ENCODE measurements at regions not wholly inside any gene's neighbourhood (a gene's known extent, or its start where the extent isn't known, plus 50 kb on each side); places are given as distances from the start of the nearest gene placed in this dataset.

- H3K4me1 ChIP-seq (ENCODE audit: control insufficient read depth in 2 of 2, insufficient read depth in 2 of 2, low read length in 2 of 2), result no peaks in the 10 kb centered on the region
- no peaks in the 10 kb centered on the region for H3K27me3 ChIP-seq (ENCODE audit: control insufficient read depth in 2 of 2, insufficient read depth in 2 of 2, low read length in 2 of 2)
- H3K9me3 ChIP-seq (ENCODE audit: control insufficient read depth in 2 of 2, low read length in 2 of 2), result no peaks in the 10 kb centered on the region
- no peaks in the 10 kb centered on the region for H3K36me3 ChIP-seq (ENCODE audit: control insufficient read depth in 2 of 2, insufficient read depth in 2 of 2, low read length in 2 of 2)
- H3K9ac ChIP-seq (ENCODE audit: low read depth in 1 of 2, low read length in 2 of 2), result no peak overlapping the region
- H3K4me3 ChIP-seq (ENCODE audit: low read length in 2 of 2), result no peak overlapping the region
- H3K27ac ChIP-seq (ENCODE audit: low read depth in 2 of 2, low read length in 2 of 2), result no peak overlapping the region
These were observed 121.1 kb upstream of the RHOBTB1 start for GRCh38 chr10:61065051-61065450.

- Histone ChIP-seq H3K27ac (ENCODE audit: low read depth in 2 of 2, low read length in 2 of 2) (no peak overlapping the region), H3K36me3 (ENCODE audit: control insufficient read depth in 2 of 2, insufficient read depth in 2 of 2, low read length in 2 of 2) (no peaks in the 10 kb centered on the region), H3K4me3 (ENCODE audit: low read length in 2 of 2) (no peak overlapping the region), H3K4me1 (ENCODE audit: control insufficient read depth in 2 of 2, insufficient read depth in 2 of 2, low read length in 2 of 2) (no peaks in the 10 kb centered on the region), H3K9me3 (ENCODE audit: control insufficient read depth in 2 of 2, low read length in 2 of 2) (no peaks in the 10 kb centered on the region), H3K9ac (ENCODE audit: low read depth in 1 of 2, low read length in 2 of 2) (no peak overlapping the region), H3K27me3 (ENCODE audit: control insufficient read depth in 2 of 2, insufficient read depth in 2 of 2, low read length in 2 of 2) (no peaks in the 10 kb centered on the region)
These were observed 120.4 kb upstream of the RHOBTB1 start for GRCh38 chr10:61064356-61064755.

GRCh38 chr10:61063901-61064300 lies 119.9 kb upstream of the RHOBTB1 start:
- H3K4me1 ChIP-seq (ENCODE audit: control insufficient read depth in 2 of 2, insufficient read depth in 2 of 2, low read length in 2 of 2), result no peaks in the 10 kb centered on the region
- no peaks in the 10 kb centered on the region for H3K9me3 ChIP-seq (ENCODE audit: control insufficient read depth in 2 of 2, low read length in 2 of 2)
- H3K27ac ChIP-seq (ENCODE audit: low read depth in 2 of 2, low read length in 2 of 2), result no peak overlapping the region
- no peaks in the 10 kb centered on the region for H3K27me3 ChIP-seq (ENCODE audit: control insufficient read depth in 2 of 2, insufficient read depth in 2 of 2, low read length in 2 of 2)
- H3K9ac ChIP-seq (ENCODE audit: low read depth in 1 of 2, low read length in 2 of 2), result no peak overlapping the region
- H3K36me3 ChIP-seq (ENCODE audit: control insufficient read depth in 2 of 2, insufficient read depth in 2 of 2, low read length in 2 of 2), result no peaks in the 10 kb centered on the region
- no peak overlapping the region for H3K4me3 ChIP-seq (ENCODE audit: low read length in 2 of 2)

- Histone ChIP-seq H3K36me3 (ENCODE audit: control insufficient read depth in 2 of 2, insufficient read depth in 2 of 2, low read length in 2 of 2) (no peaks in the 10 kb centered on the region), H3K4me3 (ENCODE audit: low read length in 2 of 2) (no peak overlapping the region), H3K9me3 (ENCODE audit: control insufficient read depth in 2 of 2, low read length in 2 of 2) (no peaks in the 10 kb centered on the region), H3K4me1 (ENCODE audit: control insufficient read depth in 2 of 2, insufficient read depth in 2 of 2, low read length in 2 of 2) (no peaks in the 10 kb centered on the region), H3K9ac (ENCODE audit: low read depth in 1 of 2, low read length in 2 of 2) (no peak overlapping the region), H3K27ac (ENCODE audit: low read depth in 2 of 2, low read length in 2 of 2) (no peak overlapping the region), H3K27me3 (ENCODE audit: control insufficient read depth in 2 of 2, insufficient read depth in 2 of 2, low read length in 2 of 2) (no peaks in the 10 kb centered on the region)
These were observed 119.0 kb upstream of the RHOBTB1 start for GRCh38 chr10:61063034-61063433.

- no peak overlapping the region for H3K4me3 ChIP-seq (ENCODE audit: low read length in 2 of 2)
- no peaks in the 10 kb centered on the region for H3K27me3 ChIP-seq (ENCODE audit: control insufficient read depth in 2 of 2, insufficient read depth in 2 of 2, low read length in 2 of 2)
- H3K4me1 ChIP-seq (ENCODE audit: control insufficient read depth in 2 of 2, insufficient read depth in 2 of 2, low read length in 2 of 2), result no peaks in the 10 kb centered on the region
- H3K36me3 ChIP-seq (ENCODE audit: control insufficient read depth in 2 of 2, insufficient read depth in 2 of 2, low read length in 2 of 2), result no peaks in the 10 kb centered on the region
- no peak overlapping the region for H3K9ac ChIP-seq (ENCODE audit: low read depth in 1 of 2, low read length in 2 of 2)
- no peak overlapping the region for H3K27ac ChIP-seq (ENCODE audit: low read depth in 2 of 2, low read length in 2 of 2)
- H3K9me3 ChIP-seq (ENCODE audit: control insufficient read depth in 2 of 2, low read length in 2 of 2), result no peaks in the 10 kb centered on the region
These were observed 118.0 kb upstream of the RHOBTB1 start for GRCh38 chr10:61061923-61062504.

- no peaks in the 10 kb centered on the region for H3K27me3 ChIP-seq (ENCODE audit: control insufficient read depth in 2 of 2, insufficient read depth in 2 of 2, low read length in 2 of 2)
- no peaks in the 10 kb centered on the region for H3K9me3 ChIP-seq (ENCODE audit: control insufficient read depth in 2 of 2, low read length in 2 of 2)
- no peaks in the 10 kb centered on the region for H3K36me3 ChIP-seq (ENCODE audit: control insufficient read depth in 2 of 2, insufficient read depth in 2 of 2, low read length in 2 of 2)
- no peak overlapping the region for H3K4me3 ChIP-seq (ENCODE audit: low read length in 2 of 2)
- no peaks in the 10 kb centered on the region for H3K4me1 ChIP-seq (ENCODE audit: control insufficient read depth in 2 of 2, insufficient read depth in 2 of 2, low read length in 2 of 2)
- no peak overlapping the region for H3K9ac ChIP-seq (ENCODE audit: low read depth in 1 of 2, low read length in 2 of 2)
- no peak overlapping the region for H3K27ac ChIP-seq (ENCODE audit: low read depth in 2 of 2, low read length in 2 of 2)
These were observed 115.7 kb upstream of the RHOBTB1 start for GRCh38 chr10:61059636-61060035.

DNA sequence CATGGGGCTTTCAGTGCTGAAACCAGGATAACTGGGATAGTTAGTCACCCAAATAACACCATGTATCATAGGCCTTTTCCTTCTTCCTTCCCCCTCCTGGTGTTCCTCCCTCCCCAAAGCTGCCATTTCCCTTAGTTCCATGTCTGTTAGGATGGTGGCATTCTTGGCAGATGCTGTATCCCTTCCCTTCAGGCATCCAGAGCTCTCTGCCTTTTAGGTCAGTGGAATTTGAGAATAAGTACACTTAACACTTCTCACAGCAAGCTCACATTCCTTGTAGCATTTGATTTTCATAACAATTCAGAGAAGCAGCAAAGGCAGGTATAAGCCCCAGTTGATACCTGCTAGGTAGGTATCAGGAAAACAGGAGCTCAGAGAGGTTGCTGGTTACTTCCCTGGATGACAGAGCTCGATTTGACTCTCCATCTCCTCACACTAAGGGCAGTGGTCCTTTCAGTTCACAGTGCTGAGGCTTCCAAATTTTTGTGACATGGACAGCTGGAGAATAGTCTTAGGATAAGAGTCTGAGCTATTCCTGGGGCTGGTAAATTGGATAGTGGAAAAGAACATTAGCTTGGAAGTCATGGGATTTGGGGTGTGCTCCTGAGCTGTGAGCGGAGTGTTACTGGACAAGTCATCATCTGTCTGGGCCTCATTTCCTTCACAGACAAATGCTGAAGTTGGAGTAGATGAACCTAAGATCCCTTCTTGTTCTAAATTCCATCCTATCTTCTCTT lies 108.7 kb upstream of the RHOBTB1 start:
- Histone ChIP-seq H3K9me3 (ENCODE audit: control insufficient read depth in 2 of 2, low read length in 2 of 2) (no peaks in the 10 kb centered on the region), H3K4me3 (ENCODE audit: low read length in 2 of 2) (no peak overlapping the region), H3K4me1 (ENCODE audit: control insufficient read depth in 2 of 2, insufficient read depth in 2 of 2, low read length in 2 of 2) (no peaks in the 10 kb centered on the region), H3K27ac (ENCODE audit: low read depth in 2 of 2, low read length in 2 of 2) (no peak overlapping the region), H3K27me3 (ENCODE audit: control insufficient read depth in 2 of 2, insufficient read depth in 2 of 2, low read length in 2 of 2) (no peaks in the 10 kb centered on the region), H3K36me3 (ENCODE audit: control insufficient read depth in 2 of 2, insufficient read depth in 2 of 2, low read length in 2 of 2) (no peaks in the 10 kb centered on the region), H3K9ac (ENCODE audit: low read depth in 1 of 2, low read length in 2 of 2) (no peak overlapping the region)

GRCh38 chr10:61051344-61051743 lies 107.4 kb upstream of the RHOBTB1 start:
- no peak overlapping the region for H3K4me3 ChIP-seq (ENCODE audit: low read length in 2 of 2)
- no peaks in the 10 kb centered on the region for H3K4me1 ChIP-seq (ENCODE audit: control insufficient read depth in 2 of 2, insufficient read depth in 2 of 2, low read length in 2 of 2)
- H3K9me3 ChIP-seq (ENCODE audit: control insufficient read depth in 2 of 2, low read length in 2 of 2), result no peaks in the 10 kb centered on the region
- no peak overlapping the region for H3K9ac ChIP-seq (ENCODE audit: low read depth in 1 of 2, low read length in 2 of 2)
- no peaks in the 10 kb centered on the region for H3K36me3 ChIP-seq (ENCODE audit: control insufficient read depth in 2 of 2, insufficient read depth in 2 of 2, low read length in 2 of 2)
- H3K27me3 ChIP-seq (ENCODE audit: control insufficient read depth in 2 of 2, insufficient read depth in 2 of 2, low read length in 2 of 2), result no peaks in the 10 kb centered on the region
- no peak overlapping the region for H3K27ac ChIP-seq (ENCODE audit: low read depth in 2 of 2, low read length in 2 of 2)

- H3K9ac ChIP-seq (ENCODE audit: low read depth in 1 of 2, low read length in 2 of 2), result no peak overlapping the region
These were observed 106.2 kb upstream of the RHOBTB1 start for GRCh38 chr10:61050120-61050745.

DNA sequence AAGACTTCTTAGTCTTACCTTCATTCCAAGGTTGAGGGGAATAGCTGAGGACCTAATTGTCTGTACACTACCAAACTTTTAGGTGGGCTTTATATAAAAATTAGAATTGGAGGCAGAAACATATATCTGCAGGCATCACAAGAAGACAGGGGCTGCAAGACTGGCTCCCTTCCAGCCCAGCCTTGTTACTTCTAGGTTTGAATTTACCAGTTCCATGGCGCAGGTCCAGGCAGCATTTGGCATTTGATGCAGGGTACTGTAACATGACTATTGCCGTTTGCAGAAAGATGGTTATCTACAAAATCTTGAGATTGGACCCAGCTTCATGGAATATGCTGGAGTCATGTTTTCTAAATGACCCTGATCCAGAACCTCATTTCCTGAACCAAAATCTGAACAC lies 105.4 kb upstream of the RHOBTB1 start:
- Histone ChIP-seq H3K27ac (ENCODE audit: low read depth in 2 of 2, low read length in 2 of 2) (no peak overlapping the region), H3K4me1 (ENCODE audit: control insufficient read depth in 2 of 2, insufficient read depth in 2 of 2, low read length in 2 of 2) (no peaks in the 10 kb centered on the region), H3K27me3 (ENCODE audit: control insufficient read depth in 2 of 2, insufficient read depth in 2 of 2, low read length in 2 of 2) (no peaks in the 10 kb centered on the region), H3K9ac (ENCODE audit: low read depth in 1 of 2, low read length in 2 of 2) (no peak overlapping the region), H3K36me3 (ENCODE audit: control insufficient read depth in 2 of 2, insufficient read depth in 2 of 2, low read length in 2 of 2) (no peaks in the 10 kb centered on the region), H3K4me3 (ENCODE audit: low read length in 2 of 2) (no peak overlapping the region), H3K9me3 (ENCODE audit: control insufficient read depth in 2 of 2, low read length in 2 of 2) (no peaks in the 10 kb centered on the region)

More at GRCh38 chr10:61050120-61050745, 106.2 kb upstream of the RHOBTB1 start:
- H3K27ac ChIP-seq (ENCODE audit: low read depth in 2 of 2, low read length in 2 of 2), result no peak overlapping the region
- H3K27me3 ChIP-seq (ENCODE audit: control insufficient read depth in 2 of 2, insufficient read depth in 2 of 2, low read length in 2 of 2), result no peaks in the 10 kb centered on the region
- H3K4me3 ChIP-seq (ENCODE audit: low read length in 2 of 2), result no peak overlapping the region
- no peaks in the 10 kb centered on the region for H3K9me3 ChIP-seq (ENCODE audit: control insufficient read depth in 2 of 2, low read length in 2 of 2)
- H3K36me3 ChIP-seq (ENCODE audit: control insufficient read depth in 2 of 2, insufficient read depth in 2 of 2, low read length in 2 of 2), result no peaks in the 10 kb centered on the region
- H3K4me1 ChIP-seq (ENCODE audit: control insufficient read depth in 2 of 2, insufficient read depth in 2 of 2, low read length in 2 of 2), result no peaks in the 10 kb centered on the region
